ENCODE measurements at regions not wholly inside any gene's neighbourhood (a gene's known extent, or its start where the extent isn't known, plus 50 kb on each side); places are given as distances from the start of the nearest gene placed in this dataset.

DNA sequence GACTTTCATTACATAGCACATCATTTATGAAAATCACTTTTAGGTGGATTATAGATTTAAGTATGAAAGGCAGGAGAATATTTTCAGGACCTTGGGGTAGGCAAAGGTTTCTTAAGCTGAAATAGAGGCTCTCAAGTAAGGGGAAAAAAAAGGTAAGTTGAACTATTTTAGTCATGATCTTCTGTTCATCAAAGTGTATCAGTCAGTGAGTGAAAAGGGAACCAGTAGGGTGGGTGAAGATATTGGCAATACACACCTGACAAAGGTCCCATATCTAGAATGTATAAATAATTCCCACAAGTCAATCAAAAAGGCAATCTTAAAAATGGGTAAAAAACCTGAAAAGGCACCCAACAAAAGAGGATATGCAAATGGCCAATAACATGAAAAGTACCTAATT lies 218.6 kb downstream of the KLF13 start:
- no peak for DNase-seq (ENCODE audit: low read depth, low spot score)
- no TSS peak for BruUV-seq (replicated peaks)
- H3K9ac ChIP-seq (ENCODE audit: control insufficient read depth, insufficient read depth, low read length) = no peak overlapping the region
- ChIA-PET POLR2A (no interaction called here), CTCF (no interaction called here), RAD21 (ENCODE audit: unreplicated experiment) (no interaction called here), SMC1A (ENCODE audit: uncharacterized antibody, unreplicated experiment) (no interaction called here)
- in situ Hi-C loops (cut with MboI) (no loop called here), intact Hi-C loops (cut with micrococcal nuclease; ENCODE audit: unreplicated experiment) (loop anchor here (10.0 kb wide), 1 partner anchor 50 kb away; no protein-coding TSS in a partner anchor)
- no peak overlapping the region for H2AFZ ChIP-seq (ENCODE audit: control insufficient read depth, low read depth, low read length)
- no peak for TF ChIP-seq PML (IDR thresholded peaks at IDR 0.05; ENCODE audit: low read length)
- no peak for TF ChIP-seq BRCA1 (IDR thresholded peaks at IDR 0.05; ENCODE audit: low read depth, low read length)
- TF ChIP-seq SMARCA5 (IDR thresholded peaks at IDR 0.05) = no peak
- no peak for TF ChIP-seq NRF1 (conservative IDR thresholded peaks at IDR 0.05; ENCODE audit: low read depth, low read length)
- TF ChIP-seq HCFC1 (IDR thresholded peaks at IDR 0.05; ENCODE audit: low read length) = no peak
- no peaks in the 10 kb centered on the region for H3K36me3 ChIP-seq (ENCODE audit: control insufficient read depth in 2 of 2, insufficient read depth in 2 of 2, low read length in 1 of 2)
- no peak overlapping the region for H3K4me3 ChIP-seq
- H3K79me2 ChIP-seq (ENCODE audit: control insufficient read depth, insufficient read depth, low read length) = no peaks in the 10 kb centered on the region
- ATAC-seq = no peak
- H3K27me3 ChIP-seq (replicated peaks in 1 of 2; ENCODE audit: control insufficient read depth in 2 of 2, insufficient read depth in 2 of 2, low read length in 1 of 2) = no peaks in the 10 kb centered on the region
- no peak for FAIRE-seq
- H3K4me1 ChIP-seq (ENCODE audit: control insufficient read depth, insufficient read depth, low read length) = no peaks in the 10 kb centered on the region
- H3K4me2 ChIP-seq (ENCODE audit: control insufficient read depth, insufficient read depth) = no peak overlapping the region
- no peaks in the 10 kb centered on the region for H4K20me1 ChIP-seq (ENCODE audit: control insufficient read depth, insufficient read depth)
- H3K9me3 ChIP-seq (replicated peaks; ENCODE audit: control insufficient read depth, insufficient read depth, low read length) = no peaks in the 10 kb centered on the region
- no peak overlapping the region for H3K27ac ChIP-seq (ENCODE audit: control insufficient read depth, insufficient read depth)

DNA sequence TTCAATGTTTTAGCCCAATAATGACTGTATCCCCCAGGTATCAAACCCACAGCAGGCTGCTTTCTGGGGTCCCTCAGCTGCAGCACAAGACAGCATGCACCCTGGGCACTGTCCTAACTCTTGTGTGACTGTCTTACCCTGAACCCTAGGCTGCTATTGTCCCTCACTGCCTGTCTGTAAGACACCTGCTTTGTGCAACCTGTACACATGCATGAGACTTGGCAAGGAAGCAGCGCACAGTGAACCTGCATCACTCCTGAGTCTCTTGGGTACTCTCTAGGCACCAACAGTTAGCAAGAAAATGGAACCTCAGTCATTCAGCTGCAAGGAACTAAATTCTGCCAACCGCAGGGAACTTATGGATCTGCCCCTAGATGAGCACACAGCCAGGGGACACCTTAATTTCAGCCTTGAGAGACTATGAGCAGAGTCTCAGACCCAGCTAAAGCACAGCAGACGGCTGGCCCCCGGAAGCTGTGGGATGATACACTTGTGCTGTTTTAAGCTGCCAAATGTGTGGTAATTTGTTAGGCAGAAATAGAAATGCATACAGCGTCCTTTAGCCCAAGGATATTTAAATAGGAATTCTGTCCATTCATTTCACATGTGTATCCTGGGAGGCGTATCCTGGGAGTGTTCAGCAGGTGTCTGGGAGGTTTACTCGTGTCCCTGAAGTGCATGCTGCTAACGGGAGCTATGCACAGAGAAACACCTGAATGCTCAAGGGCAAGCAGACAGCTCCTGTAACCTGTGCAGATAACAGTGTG lies 223.8 kb downstream of the KLF13 start:
- intact Hi-C loops (cut with micrococcal nuclease; ENCODE audit: unreplicated experiment) (no loop called here), in situ Hi-C loops (cut with MboI) (no loop called here)
- 48% methylated on average over 8 of the region's 8 CpGs for WGBS (ENCODE audit: insufficient coverage, insufficient replicate concordance, low lambda C conversion rate, missing lambda C conversion rate)
- no TSS peak for BruUV-seq (replicated peaks)
- Histone ChIP-seq H3K9ac (ENCODE audit: control insufficient read depth, insufficient read depth, low read length) (no peak overlapping the region), H3K4me2 (ENCODE audit: control insufficient read depth, insufficient read depth) (no peak overlapping the region), H3K36me3 (ENCODE audit: control insufficient read depth in 2 of 2, insufficient read depth in 2 of 2, low read length in 1 of 2) (no peaks in the 10 kb centered on the region), H3K27ac (ENCODE audit: control insufficient read depth, insufficient read depth) (no peak overlapping the region), H2AFZ (ENCODE audit: control insufficient read depth, low read depth, low read length) (no peak overlapping the region), H3K9me3 (replicated peaks; ENCODE audit: control insufficient read depth, insufficient read depth, low read length) (no peaks in the 10 kb centered on the region), H3K27me3 (replicated peaks in 1 of 2; ENCODE audit: control insufficient read depth in 2 of 2, insufficient read depth in 2 of 2, low read length in 1 of 2) (no peaks in the 10 kb centered on the region), H3K4me3 (no peak overlapping the region), H4K20me1 (ENCODE audit: control insufficient read depth, insufficient read depth) (no peaks in the 10 kb centered on the region), H3K79me2 (ENCODE audit: control insufficient read depth, insufficient read depth, low read length) (no peaks in the 10 kb centered on the region), H3K4me1 (ENCODE audit: control insufficient read depth, insufficient read depth, low read length) (no peaks in the 10 kb centered on the region)
- TF ChIP-seq, protein P1, sequence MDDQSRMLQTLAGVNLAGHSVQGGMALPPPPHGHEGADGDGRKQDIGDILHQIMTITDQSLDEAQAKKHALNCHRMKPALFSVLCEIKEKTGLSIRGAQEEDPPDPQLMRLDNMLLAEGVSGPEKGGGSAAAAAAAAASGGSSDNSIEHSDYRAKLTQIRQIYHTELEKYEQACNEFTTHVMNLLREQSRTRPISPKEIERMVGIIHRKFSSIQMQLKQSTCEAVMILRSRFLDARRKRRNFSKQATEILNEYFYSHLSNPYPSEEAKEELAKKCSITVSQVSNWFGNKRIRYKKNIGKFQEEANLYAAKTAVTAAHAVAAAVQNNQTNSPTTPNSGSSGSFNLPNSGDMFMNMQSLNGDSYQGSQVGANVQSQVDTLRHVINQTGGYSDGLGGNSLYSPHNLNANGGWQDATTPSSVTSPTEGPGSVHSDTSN (IDR thresholded peaks at IDR 0.05; ENCODE audit: insufficient replicate concordance, low read depth, low read length) = no peak
- TF ChIP-seq NFYB (IDR thresholded peaks at IDR 0.05; ENCODE audit: insufficient read depth, low read depth, low read length) (no peak), SIX5 (IDR thresholded peaks at IDR 0.05; ENCODE audit: low read depth, low read length, severe bottlenecking) (no peak), HDAC6 (IDR thresholded peaks at IDR 0.05; ENCODE audit: unreplicated experiment) (no peak), NFXL1 (IDR thresholded peaks at IDR 0.05; ENCODE audit: borderline replicate concordance) (no peak), FOXM1 (IDR thresholded peaks at IDR 0.05; ENCODE audit: low read depth, low read length) (no peak), ATF7 (IDR thresholded peaks at IDR 0.05; ENCODE audit: low read depth) (no peak), CHD2 (IDR thresholded peaks at IDR 0.05; ENCODE audit: borderline replicate concordance, low read depth, low read length) (no peak), LARP7 (IDR thresholded peaks at IDR 0.05) (no peak)
- TF ChIP-seq, protein P2, sequence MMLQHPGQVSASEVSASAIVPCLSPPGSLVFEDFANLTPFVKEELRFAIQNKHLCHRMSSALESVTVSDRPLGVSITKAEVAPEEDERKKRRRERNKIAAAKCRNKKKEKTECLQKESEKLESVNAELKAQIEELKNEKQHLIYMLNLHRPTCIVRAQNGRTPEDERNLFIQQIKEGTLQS (IDR thresholded peaks at IDR 0.05; ENCODE audit: borderline replicate concordance, extremely low read depth, low read depth, low read length) = no peak
- no peak for ATAC-seq
- RAD21 ChIA-PET (ENCODE audit: unreplicated experiment) = no interaction called here
- no peak for FAIRE-seq
- CTCF ChIA-PET = interaction anchor here (1.0 kb wide), 1 partner anchor 12 kb away, joined by 3 read pairs; no protein-coding TSS in a partner anchor
- POLR2A ChIA-PET = no interaction called here
- DNase-seq (ENCODE audit: low read depth, low spot score) = no peak
- SMC1A ChIA-PET (ENCODE audit: uncharacterized antibody, unreplicated experiment) = interaction anchor here (0.6 kb wide), 1 partner anchor 568 kb away, joined by 3 read pairs; no protein-coding TSS in a partner anchor

Data from GM12878 (cell line).